CD4-positive, alpha-beta T cell (primary cell): ENCODE measurements at regions not wholly inside any gene's neighbourhood (a gene's known extent, or its start where the extent isn't known, plus 50 kb on each side); places are given as distances from the start of the nearest gene placed in this dataset.

ENCODE experiments used
- ATAC-seq: fragments of 200-7000 bp; cut with Tn5 transposase; one replicate; pipeline ENCODE4 v1.10.0; 2022; ENCODE audit warnings: mild to moderate bottlenecking; ENCODE audit not compliant: poor library complexity
- CTCF ChIA-PET: fragments of 350-600 bp; sonication (Branson Sonifier 250); formaldehyde crosslinking; loops from one replicate; lab custom pipeline; 2021; ENCODE audit warnings: antibody characterized with exemption, inconsistent platforms; lab: Charles Lee
- POLR2A ChIA-PET: fragments of 350-600 bp; sonication (Branson Sonifier 250); formaldehyde crosslinking; loops from one replicate; lab custom pipeline; 2021; ENCODE audit warnings: antibody characterized with exemption, inconsistent platforms; lab: Charles Lee
- DNase-seq, 14 experiments: peaks; one replicate each; pipeline ENCODE4 v3.0.0-alpha.2; 2013 to 2020; ENCODE audit warnings: mixed read lengths in 2 of 14
- H3K27ac ChIP-seq, 2 donors: one replicate each; pipeline versions ENCODE4 v1.5.1 to v1.7.0; 2013; ENCODE audit warnings: low read length in 2 of 2, low read depth in 1 of 2, mild to moderate bottlenecking in 1 of 2
- H3K27me3 ChIP-seq, 2 experiments: 1 replicate in 1 of 2; 2 replicates in 1 of 2; pipeline versions ENCODE4 v1.6.1 to v1.7.0; 2013; ENCODE audit warnings: low read length in 2 of 2, control low read depth in 1 of 2, mild to moderate bottlenecking in 1 of 2, moderate library complexity in 1 of 2; ENCODE audit not compliant: insufficient read depth in 2 of 2, control insufficient read depth in 1 of 2
- H3K36me3 ChIP-seq: one replicate; pipeline ENCODE4 v1.6.1; 2013; ENCODE audit warnings: low read length, control low read depth; ENCODE audit not compliant: insufficient read depth
- H3K4me1 ChIP-seq: one replicate; pipeline ENCODE4 v1.6.1; 2013; ENCODE audit warnings: low read length, control low read depth; ENCODE audit not compliant: insufficient read depth
- H3K4me3 ChIP-seq: one replicate; pipeline ENCODE4 v1.5.1; 2013; ENCODE audit warnings: mild to moderate bottlenecking, low read length, moderate library complexity
- H3K9me3 ChIP-seq, 2 experiments: 1 replicate in 1 of 2; 2 replicates in 1 of 2; pipeline versions ENCODE4 v1.6.1 to v1.7.0; 2013; ENCODE audit warnings: low read length in 2 of 2, mild to moderate bottlenecking in 2 of 2, control low read depth in 1 of 2, moderate library complexity in 1 of 2; ENCODE audit not compliant: control insufficient read depth in 1 of 2, insufficient read depth in 1 of 2
- H3K27ac Mint-ChIP-seq: one replicate; pipeline ENCODE4 v1.8.0; 2020; ENCODE audit warnings: mixed read lengths
- H3K27me3 Mint-ChIP-seq: one replicate; pipeline ENCODE4 v1.8.0; 2021; ENCODE audit warnings: mixed read lengths
- H3K36me3 Mint-ChIP-seq: one replicate; pipeline ENCODE4 v1.8.0; 2021; ENCODE audit warnings: low read depth, mixed read lengths
- H3K4me1 Mint-ChIP-seq: one replicate; pipeline ENCODE4 v1.8.0; 2021; ENCODE audit warnings: low read depth, mixed read lengths
- H3K4me3 Mint-ChIP-seq: one replicate; pipeline ENCODE4 v1.8.0; 2020; ENCODE audit warnings: mild to moderate bottlenecking, mixed read lengths
- H3K9me3 Mint-ChIP-seq: one replicate; pipeline ENCODE4 v1.8.0; 2020; ENCODE audit warnings: mixed read lengths
- intact Hi-C, 2 experiments: fragments of 100-400 bp; cut with DNase I in 1 of 2; cut with micrococcal nuclease in 1 of 2; formaldehyde crosslinking; loops; one replicate each; pipeline versions ENCODE4 v1.15.1 to v1.9.0; 2023 to 2025; cut with DNase I, micrococcal nuclease
- TF ChIP-seq, protein P1 (sequence below): fragments of 200-600 bp; IDR thresholded peaks from one replicate; pipeline ENCODE4 v1.8.0; 2022; ENCODE audit warnings: antibody characterized with exemption, mild to moderate bottlenecking

DNA sequence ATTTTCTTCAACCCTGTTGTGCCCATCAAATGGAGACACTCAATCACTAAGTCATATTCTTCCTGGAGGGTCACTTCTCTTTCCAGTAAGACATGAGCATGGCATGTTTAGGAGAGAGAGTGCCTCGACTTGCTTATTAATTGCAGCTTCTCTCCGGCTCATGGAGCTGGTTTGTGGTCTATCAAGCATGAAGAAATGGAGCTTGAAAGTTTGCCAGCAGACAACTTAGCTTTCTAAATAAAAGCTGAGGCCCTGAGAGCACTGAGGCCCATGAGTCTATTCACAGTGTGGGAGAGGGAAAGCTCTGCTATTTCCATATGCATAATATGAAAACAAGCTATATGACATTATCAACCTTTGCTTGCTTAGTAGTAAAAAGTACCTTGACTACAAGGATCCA is 378.5 kb downstream of the FGF9 start:
- Mint-ChIP-seq H3K9me3 (no peaks in the 10 kb centered on the region), H3K36me3 (no peaks in the 10 kb centered on the region), H3K27me3 (no peaks in the 10 kb centered on the region), H3K27ac (no peak overlapping the region), H3K4me1 (peaks cover 20% of the 10 kb centered on the region), H3K4me3 (no peak overlapping the region)
- DNase-seq = no peak
- H3K36me3 ChIP-seq = no peaks in the 10 kb centered on the region
- ChIA-PET POLR2A (interaction anchor here (0.6 to 0.7 kb wide), 2 partner anchors 10 to 129 kb away, joined by 3 read pairs; no protein-coding TSS in a partner anchor), CTCF (interaction anchor here (0.9 kb wide), 1 partner anchor 11 kb away, joined by 3 read pairs; no protein-coding TSS in a partner anchor)
- no peaks in the 10 kb centered on the region for H3K27me3 ChIP-seq
- ATAC-seq = no peak
- TF ChIP-seq, protein P1, sequence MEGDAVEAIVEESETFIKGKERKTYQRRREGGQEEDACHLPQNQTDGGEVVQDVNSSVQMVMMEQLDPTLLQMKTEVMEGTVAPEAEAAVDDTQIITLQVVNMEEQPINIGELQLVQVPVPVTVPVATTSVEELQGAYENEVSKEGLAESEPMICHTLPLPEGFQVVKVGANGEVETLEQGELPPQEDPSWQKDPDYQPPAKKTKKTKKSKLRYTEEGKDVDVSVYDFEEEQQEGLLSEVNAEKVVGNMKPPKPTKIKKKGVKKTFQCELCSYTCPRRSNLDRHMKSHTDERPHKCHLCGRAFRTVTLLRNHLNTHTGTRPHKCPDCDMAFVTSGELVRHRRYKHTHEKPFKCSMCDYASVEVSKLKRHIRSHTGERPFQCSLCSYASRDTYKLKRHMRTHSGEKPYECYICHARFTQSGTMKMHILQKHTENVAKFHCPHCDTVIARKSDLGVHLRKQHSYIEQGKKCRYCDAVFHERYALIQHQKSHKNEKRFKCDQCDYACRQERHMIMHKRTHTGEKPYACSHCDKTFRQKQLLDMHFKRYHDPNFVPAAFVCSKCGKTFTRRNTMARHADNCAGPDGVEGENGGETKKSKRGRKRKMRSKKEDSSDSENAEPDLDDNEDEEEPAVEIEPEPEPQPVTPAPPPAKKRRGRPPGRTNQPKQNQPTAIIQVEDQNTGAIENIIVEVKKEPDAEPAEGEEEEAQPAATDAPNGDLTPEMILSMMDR = no peak
- peaks cover 26% of the 10 kb centered on the region for H3K4me1 ChIP-seq
- H3K27ac ChIP-seq = no peak overlapping the region
- H3K9me3 ChIP-seq = no peaks in the 10 kb centered on the region
- intact Hi-C loops = no loop called here
- no peak overlapping the region for H3K4me3 ChIP-seq

- H3K4me3 Mint-ChIP-seq = peak overlapping the region; percentile 13
- intact Hi-C loops = no loop called here
- peaks cover 34% of the 10 kb centered on the region for H3K4me1 Mint-ChIP-seq
- Histone ChIP-seq H3K36me3 (no peaks in the 10 kb centered on the region), H3K9me3 (no peaks in the 10 kb centered on the region), H3K27me3 (no peaks in the 10 kb centered on the region), H3K4me1 (peaks cover 34% of the 10 kb centered on the region), H3K4me3 (no peak overlapping the region), H3K27ac (no peak overlapping the region)
- DNase-seq (peak in 1 of 14 experiments; percentile 56), ATAC-seq (peak; percentile 37)
- TF ChIP-seq, protein P1 = no peak
- H3K36me3 Mint-ChIP-seq = no peaks in the 10 kb centered on the region
- H3K9me3 Mint-ChIP-seq = peaks cover 3% of the 10 kb centered on the region
- no peaks in the 10 kb centered on the region for H3K27me3 Mint-ChIP-seq
- H3K27ac Mint-ChIP-seq = no peak overlapping the region
- POLR2A ChIA-PET = interaction anchor here (1.1 kb wide), 1 partner anchor 10 kb away, joined by 5 read pairs; no protein-coding TSS in a partner anchor
- CTCF ChIA-PET = no interaction called here
Measured at GRCh38 chr13:22050951-22051563, 380.2 kb downstream of the FGF9 start.

GRCh38 chr13:22053053-22053452 is 382.2 kb downstream of the FGF9 start:
- Mint-ChIP-seq H3K9me3 (peaks cover 3% of the 10 kb centered on the region), H3K27me3 (no peaks in the 10 kb centered on the region), H3K27ac (no peak overlapping the region), H3K4me1 (peaks cover 44% of the 10 kb centered on the region), H3K4me3 (no peak overlapping the region), H3K36me3 (no peaks in the 10 kb centered on the region)
- Histone ChIP-seq H3K9me3 (no peaks in the 10 kb centered on the region), H3K27me3 (no peaks in the 10 kb centered on the region), H3K27ac (no peak overlapping the region), H3K4me3 (no peak overlapping the region), H3K4me1 (peaks cover 37% of the 10 kb centered on the region), H3K36me3 (no peaks in the 10 kb centered on the region)
- ChIA-PET POLR2A (interaction anchor here (1.0 kb wide), 1 partner anchor 20 kb away, joined by 3 read pairs; no protein-coding TSS in a partner anchor), CTCF (no interaction called here)
- peak in 1 of 14 experiments; percentile 22 for DNase-seq
- no peak for ATAC-seq
- intact Hi-C loops = no loop called here
- TF ChIP-seq, protein P1 = no peak
